GM21717 (cell line): ENCODE measurements at regions not wholly inside any gene's neighbourhood (a gene's known extent, or its start where the extent isn't known, plus 50 kb on each side); places are given as distances from the start of the nearest gene placed in this dataset.

Source experiments
- ATAC-seq: cut with Tn5 transposase; IDR thresholded peaks from one replicate; pipeline ENCODE4 v1.9.1; 2021; ENCODE audit warnings: mild to moderate bottlenecking, moderate library complexity; ENCODE audit not compliant: unreplicated experiment

GRCh38 chr1:34406833-34407539, 230.3 kb downstream of the C1orf94 start:
- ATAC-seq = no peak

- no peak for ATAC-seq
Observed at GRCh38 chr1:34408011-34408410, 231.3 kb downstream of the C1orf94 start.

GRCh38 chr1:34409689-34410229, 233.1 kb downstream of the C1orf94 start:
- ATAC-seq = no peak

- ATAC-seq = no peak
Observed at GRCh38 chr1:34412598-34413370, 236.1 kb downstream of the C1orf94 start.

GRCh38 chr1:34415140-34415539, 238.4 kb downstream of the C1orf94 start:
- ATAC-seq = no peak

- ATAC-seq = no peak
Observed at GRCh38 chr1:34418166-34418565, 241.5 kb downstream of the C1orf94 start.

GRCh38 chr1:34419663-34420136, 243.0 kb downstream of the C1orf94 start:
- no peak for ATAC-seq

- ATAC-seq = no peak
Observed at GRCh38 chr1:34425046-34425445, 248.3 kb downstream of the C1orf94 start.

- no peak for ATAC-seq
Observed at GRCh38 chr1:34425785-34426184, 249.1 kb downstream of the C1orf94 start.

GRCh38 chr1:34426325-34426896, 249.7 kb downstream of the C1orf94 start:
- no peak for ATAC-seq

- ATAC-seq = no peak
Observed at GRCh38 chr1:34427170-34427569, 250.5 kb downstream of the C1orf94 start.

GRCh38 chr1:34433099-34433498, 256.4 kb downstream of the C1orf94 start:
- ATAC-seq = no peak

- no peak for ATAC-seq
Observed at GRCh38 chr1:34436836-34437235, 260.1 kb downstream of the C1orf94 start.

GRCh38 chr1:34441259-34442069, 264.8 kb downstream of the C1orf94 start:
- ATAC-seq = no peak

GRCh38 chr1:34444516-34444915, 267.8 kb downstream of the C1orf94 start:
- ATAC-seq = no peak

GRCh38 chr1:34450325-34450724, 273.6 kb downstream of the C1orf94 start:
- no peak for ATAC-seq

GRCh38 chr1:34452451-34452850, 275.7 kb downstream of the C1orf94 start:
- ATAC-seq = no peak

- ATAC-seq = no peak
Observed at GRCh38 chr1:34455121-34455520, 278.4 kb downstream of the C1orf94 start.

- ATAC-seq = no peak
Observed at GRCh38 chr1:34460193-34460592, 283.5 kb downstream of the C1orf94 start.

GRCh38 chr1:34470401-34470800, 284.4 kb upstream of the GJB5 start:
- ATAC-seq = no peak

- ATAC-seq = no peak
Observed at GRCh38 chr1:34474566-34474965, 280.3 kb upstream of the GJB5 start.
